ENCODE measurements at regions not wholly inside any gene's neighbourhood (a gene's known extent, or its start where the extent isn't known, plus 50 kb on each side); places are given as distances from the start of the nearest gene placed in this dataset.

GRCh38 chr1:226816576-226816975 is 53.8 kb upstream of the PSEN2 start:
- Histone ChIP-seq H3K27me3 (no peaks in the 10 kb centered on the region), H3K4me3 (no peak overlapping the region), H3K9me3 (no peaks in the 10 kb centered on the region), H3K4me1 (peaks cover 26 to 47% of the 10 kb centered on the region in 2 donors), H3K27ac (peak overlapping the region in 2 of 4 donors; percentile 27 to 91), H3K36me3 (no peaks in the 10 kb centered on the region)
- TF ChIP-seq CTCF (IDR thresholded peaks at IDR 0.05 in 4 of 5, conservative IDR thresholded peaks at IDR 0.05 in 1 of 5) (no peak), POLR2A (IDR thresholded peaks at IDR 0.05) (no peak)
- in situ Hi-C loops (cut with MboI; ENCODE audit: low sequenced_read_pairs in 4 of 4) (no loop called here), intact Hi-C loops (cut with DNase I; ENCODE audit: low total_unique reads) (no loop called here)
- ATAC-seq (no peak), DNase-seq (no peak)

GRCh38 chr1:226814751-226815537 is 55.5 kb upstream of the PSEN2 start:
- no peak for TF ChIP-seq CTCF (IDR thresholded peaks at IDR 0.05 in 4 of 5, conservative IDR thresholded peaks at IDR 0.05 in 1 of 5)
- peak; percentile 60 to 70 for TF ChIP-seq POLR2A (IDR thresholded peaks at IDR 0.05)
- Histone ChIP-seq H3K36me3 (no peaks in the 10 kb centered on the region), H3K4me1 (peaks cover 19 to 33% of the 10 kb centered on the region in 2 donors), H3K27ac (peak overlapping the region; percentile 91 to 95 (median 93)), H3K4me3 (no peak overlapping the region), H3K27me3 (no peaks in the 10 kb centered on the region), H3K9me3 (no peaks in the 10 kb centered on the region)
- intact Hi-C loops (cut with DNase I; ENCODE audit: low total_unique reads) = no loop called here
- DNase-seq (peak; percentile 96 to 98), ATAC-seq (peak; percentile 87 to 89)
- in situ Hi-C loops (cut with MboI; ENCODE audit: low sequenced_read_pairs in 4 of 4) = no loop called here

GRCh38 chr1:226813671-226814591 is 56.5 kb upstream of the PSEN2 start:
- peak overlapping the region; percentile 91 to 95 (median 93) for H3K27ac ChIP-seq
- TF ChIP-seq POLR2A (IDR thresholded peaks at IDR 0.05) = no peak
- no peak for TF ChIP-seq CTCF (IDR thresholded peaks at IDR 0.05 in 4 of 5, conservative IDR thresholded peaks at IDR 0.05 in 1 of 5)
- H3K4me3 ChIP-seq = no peak overlapping the region
- H3K36me3 ChIP-seq = no peaks in the 10 kb centered on the region
- no peaks in the 10 kb centered on the region for H3K9me3 ChIP-seq
- in situ Hi-C loops (cut with MboI; ENCODE audit: low sequenced_read_pairs in 4 of 4) = no loop called here
- DNase-seq = peak; percentile 73 to 81
- H3K4me1 ChIP-seq = peaks cover 19 to 28% of the 10 kb centered on the region in 2 donors
- no peaks in the 10 kb centered on the region for H3K27me3 ChIP-seq
- ATAC-seq = peak; percentile 73 to 77
- intact Hi-C loops (cut with DNase I; ENCODE audit: low total_unique reads) = no loop called here

GRCh38 chr1:226810681-226811080 is 59.7 kb upstream of the PSEN2 start:
- H3K4me3 ChIP-seq = no peak overlapping the region
- ATAC-seq (no peak), DNase-seq (no peak)
- in situ Hi-C loops (cut with MboI; ENCODE audit: low sequenced_read_pairs in 4 of 4) (no loop called here), intact Hi-C loops (cut with DNase I; ENCODE audit: low total_unique reads) (no loop called here)
- no peaks in the 10 kb centered on the region for H3K36me3 ChIP-seq
- H3K4me1 ChIP-seq = peaks cover 19 to 23% of the 10 kb centered on the region in 2 donors
- H3K27ac ChIP-seq = no peak overlapping the region
- no peaks in the 10 kb centered on the region for H3K9me3 ChIP-seq
- no peak for TF ChIP-seq CTCF (IDR thresholded peaks at IDR 0.05 in 4 of 5, conservative IDR thresholded peaks at IDR 0.05 in 1 of 5)
- H3K27me3 ChIP-seq = no peaks in the 10 kb centered on the region

Data from gastrocnemius medialis (tissue), 4 donors.